Naive B cell (primary cell): ENCODE measurements at regions not wholly inside any gene's neighbourhood (a gene's known extent, or its start where the extent isn't known, plus 50 kb on each side); places are given as distances from the start of the nearest gene placed in this dataset.

Source experiments
- ATAC-seq, 2 donors: fragments of 150-1000 bp; cut with Tn5 transposase; 2 replicates each; pipeline ENCODE4 v1.10.0; 2021; ENCODE audit warnings: low read depth in 2 of 2, mild to moderate bottlenecking in 2 of 2, moderate library complexity in 2 of 2
- DNase-seq: peaks from one replicate; pipeline ENCODE4 v3.0.0; 2022
- H3K27ac Mint-ChIP-seq, 6 donors: one replicate each; pipeline ENCODE4 v1.8.0; 2020 to 2022; ENCODE audit warnings: mild to moderate bottlenecking in 6 of 6, mixed read lengths in 6 of 6, moderate library complexity in 5 of 6, inconsistent platforms in 2 of 6
- H3K27me3 Mint-ChIP-seq, 3 donors: one replicate each; pipeline ENCODE4 v1.8.0; 2021 to 2022; ENCODE audit warnings: mixed read lengths in 3 of 3, mild to moderate bottlenecking in 1 of 3
- H3K36me3 Mint-ChIP-seq, 2 donors: one replicate each; pipeline ENCODE4 v1.8.0; 2020 to 2022; ENCODE audit warnings: mixed read lengths in 2 of 2, inconsistent platforms in 1 of 2, mild to moderate bottlenecking in 1 of 2
- H3K4me1 Mint-ChIP-seq, 3 donors: one replicate each; pipeline ENCODE4 v1.8.0; 2020 to 2022; ENCODE audit warnings: mixed read lengths in 3 of 3, inconsistent platforms in 1 of 3, mild to moderate bottlenecking in 1 of 3, moderate library complexity in 1 of 3
- H3K4me3 Mint-ChIP-seq, 8 donors: one replicate each; pipeline ENCODE4 v1.8.0; 2020 to 2022; ENCODE audit warnings: mild to moderate bottlenecking in 8 of 8, mixed read lengths in 8 of 8, moderate library complexity in 8 of 8, inconsistent platforms in 2 of 8
- H3K9me3 Mint-ChIP-seq, 7 donors: one replicate each; pipeline ENCODE4 v1.8.0; 2020 to 2022; ENCODE audit warnings: mixed read lengths in 7 of 7, mild to moderate bottlenecking in 5 of 7, inconsistent platforms in 2 of 7, moderate library complexity in 1 of 7

GRCh38 chr9:129479631-129480011 lies 141.3 kb downstream of the C9orf50 start:
- Mint-ChIP-seq H3K27ac (no peak overlapping the region), H3K9me3 (peaks cover 0 to 9% (median 4%) of the 10 kb centered on the region in 7 donors), H3K4me3 (no peak overlapping the region), H3K27me3 (peaks cover 39 to 57% (median 40%) of the 10 kb centered on the region in 3 donors), H3K4me1 (peaks cover 4 to 16% (median 13%) of the 10 kb centered on the region in 3 donors), H3K36me3 (peaks cover 0 to 6% of the 10 kb centered on the region in 2 donors)
- no peak for ATAC-seq
- DNase-seq, result no peak

- peak overlapping the region in 1 of 8 donors; percentile 44 for H3K4me3 Mint-ChIP-seq
- peaks cover 0 to 12% (median 8%) of the 10 kb centered on the region in 3 donors for H3K4me1 Mint-ChIP-seq
- no peak for DNase-seq
- ATAC-seq, result no peak
- H3K36me3 Mint-ChIP-seq, result peaks cover 0 to 1% of the 10 kb centered on the region in 2 donors
- no peak overlapping the region for H3K27ac Mint-ChIP-seq
- peaks cover 37 to 57% (median 37%) of the 10 kb centered on the region in 3 donors for H3K27me3 Mint-ChIP-seq
- peaks cover 0 to 9% (median 4%) of the 10 kb centered on the region in 7 donors for H3K9me3 Mint-ChIP-seq
These were observed 141.8 kb downstream of the C9orf50 start for GRCh38 chr9:129478961-129479630.

GRCh38 chr9:129478461-129478860 lies 142.4 kb downstream of the C9orf50 start:
- Mint-ChIP-seq H3K9me3 (peaks cover 0 to 10% (median 6%) of the 10 kb centered on the region in 7 donors), H3K4me1 (peaks cover 0 to 6% (median 1%) of the 10 kb centered on the region in 3 donors), H3K27ac (peak overlapping the region in 1 of 6 donors; percentile 59), H3K36me3 (peaks cover 0 to 7% of the 10 kb centered on the region in 2 donors), H3K4me3 (no peak overlapping the region), H3K27me3 (peaks cover 38 to 61% (median 42%) of the 10 kb centered on the region in 3 donors)
- ATAC-seq (no peak), DNase-seq (no peak)

- Mint-ChIP-seq H3K27ac (no peak overlapping the region), H3K4me1 (no peaks in the 10 kb centered on the region), H3K27me3 (peaks cover 41 to 76% (median 56%) of the 10 kb centered on the region in 3 donors), H3K9me3 (peaks cover 0 to 10% (median 6%) of the 10 kb centered on the region in 7 donors), H3K4me3 (no peak overlapping the region), H3K36me3 (peaks cover 0 to 7% of the 10 kb centered on the region in 2 donors)
- DNase-seq (no peak), ATAC-seq (no peak)
These were observed 143.9 kb downstream of the C9orf50 start for GRCh38 chr9:129476821-129477611.

- Mint-ChIP-seq H3K4me1 (no peaks in the 10 kb centered on the region), H3K4me3 (no peak overlapping the region), H3K27me3 (peaks cover 28 to 77% (median 49%) of the 10 kb centered on the region in 3 donors), H3K9me3 (peaks cover 0 to 10% (median 6%) of the 10 kb centered on the region in 7 donors), H3K36me3 (peaks cover 0 to 7% of the 10 kb centered on the region in 2 donors), H3K27ac (peak overlapping the region in 1 of 6 donors; percentile 37)
- no peak for DNase-seq
- ATAC-seq, result no peak
These were observed 146.0 kb downstream of the C9orf50 start for GRCh38 chr9:129474740-129475404.

GRCh38 chr9:129473523-129474244 lies 147.2 kb downstream of the C9orf50 start:
- Mint-ChIP-seq H3K4me1 (no peaks in the 10 kb centered on the region), H3K36me3 (peaks cover 0 to 7% of the 10 kb centered on the region in 2 donors), H3K27me3 (peaks cover 17 to 72% (median 46%) of the 10 kb centered on the region in 3 donors), H3K4me3 (no peak overlapping the region), H3K9me3 (peaks cover 0 to 10% (median 6%) of the 10 kb centered on the region in 7 donors), H3K27ac (no peak overlapping the region)
- DNase-seq (no peak), ATAC-seq (no peak)

GRCh38 chr9:129472651-129473102 lies 148.2 kb downstream of the C9orf50 start:
- Mint-ChIP-seq H3K27me3 (peaks cover 9 to 64% (median 49%) of the 10 kb centered on the region in 3 donors), H3K9me3 (peaks cover 0 to 10% (median 6%) of the 10 kb centered on the region in 7 donors), H3K36me3 (peaks cover 0 to 7% of the 10 kb centered on the region in 2 donors), H3K27ac (no peak overlapping the region), H3K4me1 (no peaks in the 10 kb centered on the region), H3K4me3 (no peak overlapping the region)
- no peak for DNase-seq
- ATAC-seq, result no peak

- H3K9me3 Mint-ChIP-seq, result peaks cover 0 to 10% (median 6%) of the 10 kb centered on the region in 7 donors
- H3K4me3 Mint-ChIP-seq, result no peak overlapping the region
- no peak for DNase-seq
- peak overlapping the region in 1 of 6 donors; percentile 69 for H3K27ac Mint-ChIP-seq
- no peak for ATAC-seq
- peaks cover 6 to 60% (median 51%) of the 10 kb centered on the region in 3 donors for H3K27me3 Mint-ChIP-seq
- peaks cover 0 to 7% of the 10 kb centered on the region in 2 donors for H3K36me3 Mint-ChIP-seq
- H3K4me1 Mint-ChIP-seq, result no peaks in the 10 kb centered on the region
These were observed 149.5 kb downstream of the C9orf50 start for GRCh38 chr9:129471201-129472019.

- H3K36me3 Mint-ChIP-seq, result peaks cover 0 to 7% of the 10 kb centered on the region in 2 donors
- peaks cover 11 to 69% (median 51%) of the 10 kb centered on the region in 3 donors for H3K27me3 Mint-ChIP-seq
- H3K9me3 Mint-ChIP-seq, result peaks cover 0 to 6% (median 4%) of the 10 kb centered on the region in 7 donors
- H3K4me3 Mint-ChIP-seq, result no peak overlapping the region
- ATAC-seq, result no peak
- H3K27ac Mint-ChIP-seq, result no peak overlapping the region
- H3K4me1 Mint-ChIP-seq, result no peaks in the 10 kb centered on the region
- DNase-seq, result no peak
These were observed 150.9 kb downstream of the C9orf50 start for GRCh38 chr9:129469988-129470316.

GRCh38 chr9:129469188-129469987 lies 151.5 kb downstream of the C9orf50 start:
- peak overlapping the region in 1 of 8 donors; percentile 42 for H3K4me3 Mint-ChIP-seq
- DNase-seq (no peak), ATAC-seq (no peak)
- peaks cover 0 to 7% of the 10 kb centered on the region in 2 donors for H3K36me3 Mint-ChIP-seq
- H3K27ac Mint-ChIP-seq, result no peak overlapping the region
- peaks cover 0 to 4% (median 0%) of the 10 kb centered on the region in 7 donors for H3K9me3 Mint-ChIP-seq
- H3K4me1 Mint-ChIP-seq, result no peaks in the 10 kb centered on the region
- H3K27me3 Mint-ChIP-seq, result peaks cover 11 to 65% (median 51%) of the 10 kb centered on the region in 3 donors

- H3K27me3 Mint-ChIP-seq, result peaks cover 5 to 51% (median 37%) of the 10 kb centered on the region in 3 donors
- no peak overlapping the region for H3K4me3 Mint-ChIP-seq
- peak overlapping the region in 2 of 6 donors; percentile 15 to 74 for H3K27ac Mint-ChIP-seq
- no peaks in the 10 kb centered on the region for H3K4me1 Mint-ChIP-seq
- H3K36me3 Mint-ChIP-seq, result no peaks in the 10 kb centered on the region
- no peaks in the 10 kb centered on the region for H3K9me3 Mint-ChIP-seq
- DNase-seq (no peak), ATAC-seq (no peak)
These were observed 152.9 kb downstream of the C9orf50 start for GRCh38 chr9:129467739-129468666.
